Mesothelial cell of epicardium (in vitro differentiated cells): ENCODE measurements at regions not wholly inside any gene's neighbourhood (a gene's known extent, or its start where the extent isn't known, plus 50 kb on each side); places are given as distances from the start of the nearest gene placed in this dataset.

Experiments used
- DNase-seq, 2 experiments: peaks; one replicate each; pipeline ENCODE4 v3.0.0; 2021; ENCODE audit warnings: low spot score in 2 of 2; ENCODE audit not compliant: unreplicated experiment in 2 of 2
- H3K27ac Mint-ChIP-seq: 2 replicates; pipeline ENCODE4 v1.8.0; 2021; ENCODE audit warnings: mixed read lengths
- H3K27me3 Mint-ChIP-seq: 2 replicates; pipeline ENCODE4 v1.8.0; 2021; ENCODE audit warnings: low read depth, mixed read lengths
- H3K36me3 Mint-ChIP-seq: 2 replicates; pipeline ENCODE4 v1.8.0; 2021; ENCODE audit warnings: mixed read lengths
- H3K4me1 Mint-ChIP-seq: 2 replicates; pipeline ENCODE4 v1.8.0; 2021; ENCODE audit warnings: mixed read lengths
- H3K4me3 Mint-ChIP-seq: 2 replicates; pipeline ENCODE4 v1.8.0; 2021; ENCODE audit warnings: mild to moderate bottlenecking, moderate library complexity, mixed read lengths
- H3K9me3 Mint-ChIP-seq: 2 replicates; pipeline ENCODE4 v1.8.0; 2021; ENCODE audit warnings: mixed read lengths
- CTCF ChIP-seq: fragments of 200-600 bp; sonication (generic); IDR thresholded peaks from one replicate; pipeline ENCODE4 v1.5.0; 2021; ENCODE audit warnings: antibody characterized with exemption; ENCODE audit not compliant: unreplicated experiment

- no peak for DNase-seq
- Mint-ChIP-seq H3K27me3 (peaks cover 11% of the 10 kb centered on the region), H3K9me3 (peaks cover 5% of the 10 kb centered on the region), H3K36me3 (no peaks in the 10 kb centered on the region), H3K4me1 (no peaks in the 10 kb centered on the region), H3K4me3 (no peak overlapping the region), H3K27ac (no peak overlapping the region)
- no peak for TF ChIP-seq CTCF
Observed at GRCh38 chr11:70833554-70833953, 418.8 kb downstream of the SHANK2 start.

DNA sequence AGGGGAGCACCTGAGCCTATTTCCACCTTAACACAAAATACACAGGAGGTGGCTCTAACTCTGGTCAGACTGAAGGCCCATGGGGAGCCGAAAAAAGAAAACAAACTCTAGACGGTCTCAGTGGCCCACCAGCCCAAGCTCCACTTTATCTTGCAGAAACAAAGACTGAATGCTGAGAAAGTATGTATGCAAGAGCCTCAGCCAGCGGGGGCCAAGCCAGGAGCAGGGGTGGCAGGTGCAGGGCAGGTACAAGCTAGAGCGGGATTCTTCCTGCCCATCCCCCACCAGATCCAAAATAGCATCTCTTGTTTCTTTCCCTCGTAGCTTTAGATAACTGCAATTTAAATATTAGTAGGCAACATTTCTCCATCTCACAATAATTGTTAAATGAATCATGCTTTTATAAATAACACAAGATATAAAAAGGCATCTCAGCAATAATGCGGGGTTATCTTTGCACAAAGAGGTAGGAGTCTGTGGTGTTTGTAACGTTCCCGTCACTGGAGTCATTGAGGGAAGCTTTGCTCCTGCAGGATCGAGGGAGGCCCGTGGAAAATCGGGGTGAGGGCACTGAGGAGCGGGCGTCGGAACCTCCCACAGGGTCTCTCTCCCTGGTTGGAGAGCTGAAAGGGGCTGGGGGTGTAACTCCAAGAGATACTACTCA is 418.0 kb downstream of the SHANK2 start:
- H3K4me1 Mint-ChIP-seq, result no peaks in the 10 kb centered on the region
- H3K36me3 Mint-ChIP-seq, result no peaks in the 10 kb centered on the region
- no peak for DNase-seq
- TF ChIP-seq CTCF, result no peak
- H3K27me3 Mint-ChIP-seq, result peaks cover 9% of the 10 kb centered on the region
- no peak overlapping the region for H3K4me3 Mint-ChIP-seq
- peaks cover 8% of the 10 kb centered on the region for H3K9me3 Mint-ChIP-seq
- no peak overlapping the region for H3K27ac Mint-ChIP-seq

- H3K27ac Mint-ChIP-seq, result no peak overlapping the region
- no peak for TF ChIP-seq CTCF
- H3K36me3 Mint-ChIP-seq, result no peaks in the 10 kb centered on the region
- peaks cover 8% of the 10 kb centered on the region for H3K9me3 Mint-ChIP-seq
- peaks cover 9% of the 10 kb centered on the region for H3K27me3 Mint-ChIP-seq
- no peaks in the 10 kb centered on the region for H3K4me1 Mint-ChIP-seq
- H3K4me3 Mint-ChIP-seq, result no peak overlapping the region
- no peak for DNase-seq
Observed at GRCh38 chr11:70834984-70835560, 417.3 kb downstream of the SHANK2 start.

GRCh38 chr11:70836071-70836470 is 416.3 kb downstream of the SHANK2 start:
- peaks cover 5% of the 10 kb centered on the region for H3K27me3 Mint-ChIP-seq
- H3K27ac Mint-ChIP-seq, result no peak overlapping the region
- peaks cover 8% of the 10 kb centered on the region for H3K9me3 Mint-ChIP-seq
- no peak overlapping the region for H3K4me3 Mint-ChIP-seq
- H3K36me3 Mint-ChIP-seq, result no peaks in the 10 kb centered on the region
- TF ChIP-seq CTCF, result no peak
- no peak for DNase-seq
- H3K4me1 Mint-ChIP-seq, result no peaks in the 10 kb centered on the region

DNA sequence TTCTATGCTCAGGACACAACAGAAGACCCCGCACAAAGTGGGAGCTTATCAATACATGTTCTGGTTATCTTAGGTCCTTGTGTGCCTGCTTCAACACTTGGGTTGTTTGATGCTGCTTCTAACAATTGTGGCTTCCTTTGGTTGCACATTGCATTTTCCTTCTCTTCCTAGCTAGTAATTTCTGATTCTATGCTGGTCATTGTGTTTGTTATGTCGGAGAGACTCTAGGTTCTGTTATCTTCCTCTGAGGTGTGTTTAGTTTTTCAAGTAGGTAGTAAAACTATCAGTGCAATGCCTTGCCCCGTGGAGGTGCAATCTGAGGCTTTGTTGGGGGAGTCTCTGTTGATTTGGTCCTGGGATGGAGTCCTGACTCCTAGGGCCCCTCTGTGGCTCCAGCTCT is 414.2 kb downstream of the SHANK2 start:
- Mint-ChIP-seq H3K4me3 (no peak overlapping the region), H3K9me3 (peaks cover 8% of the 10 kb centered on the region), H3K27ac (no peak overlapping the region), H3K27me3 (no peaks in the 10 kb centered on the region), H3K36me3 (no peaks in the 10 kb centered on the region), H3K4me1 (no peaks in the 10 kb centered on the region)
- no peak for TF ChIP-seq CTCF
- DNase-seq, result no peak

GRCh38 chr11:70839851-70840250 is 412.5 kb downstream of the SHANK2 start:
- Mint-ChIP-seq H3K9me3 (peaks cover 8% of the 10 kb centered on the region), H3K4me3 (no peak overlapping the region), H3K4me1 (no peaks in the 10 kb centered on the region), H3K27me3 (no peaks in the 10 kb centered on the region), H3K36me3 (no peaks in the 10 kb centered on the region), H3K27ac (no peak overlapping the region)
- DNase-seq, result no peak
- TF ChIP-seq CTCF, result no peak
